HCT116 (cell line): ENCODE measurements at regions not wholly inside any gene's neighbourhood (a gene's known extent, or its start where the extent isn't known, plus 50 kb on each side); places are given as distances from the start of the nearest gene placed in this dataset.

Experiments used
- ATAC-seq: fragments of 200-7000 bp; cut with Tn5 transposase; 2 replicates; pipeline ENCODE4 v1.9.1; 2020; ENCODE audit warnings: mild to moderate bottlenecking, moderate library complexity
- BruUV-seq: library from RNA; stranded (reverse); fragments of 400-500 nt; replicated peaks from 2 replicates; lab custom pipeline; 2021; lab: Mats Ljungman, UMichigan
- CTCF ChIA-PET: fragments of 300-600 bp; sonication (Branson Sonifier 250); formaldehyde crosslinking; loops from one replicate; lab custom pipeline; 2021; ENCODE audit warnings: antibody characterized with exemption; lab: Charles Lee
- POLR2A ChIA-PET: fragments of 300-600, 350-600 bp; sonication (Branson Sonifier 250); formaldehyde crosslinking; loops from one replicate; lab custom pipeline; 2021; ENCODE audit warnings: antibody characterized with exemption; lab: Charles Lee
- RAD21 ChIA-PET, 2 experiments: fragments of 300-600 bp; sonication (Branson Sonifier 250); formaldehyde crosslinking; loops; one replicate each; lab custom pipeline; 2023; ENCODE audit warnings: low total read pairs in 2 of 2; ENCODE audit not compliant: uncharacterized antibody in 2 of 2, unreplicated experiment in 2 of 2, low non-redundant PET in 1 of 2; lab: Charles Lee
- DNase-seq: peaks from one replicate; pipeline ENCODE4 v3.0.0-alpha.2; 2010; ENCODE audit warnings: low read depth, low spot score
- H2AFZ ChIP-seq: fragments of 200-600 bp; shearing (Covaris generic), sonication (generic); 2 replicates; pipeline ENCODE4 v1.6.1; 2017; ENCODE audit warnings: low read depth, mixed run types, mixed read lengths, antibody characterized with exemption, low read length; ENCODE audit not compliant: poor library complexity, severe bottlenecking
- H3K27ac ChIP-seq: 2 replicates; pipeline ENCODE4 v1.5.1; 2012; ENCODE audit warnings: low read depth, low read length
- H3K27me3 ChIP-seq: fragments of 200-600 bp; sonication (generic); 2 replicates; pipeline ENCODE4 v1.6.1; 2016; ENCODE audit warnings: mixed run types, low read length, mixed read lengths; ENCODE audit not compliant: insufficient read depth
- H3K36me3 ChIP-seq, 2 experiments: fragments of 200-500 bp in 1 of 2; fragments of 200-600 bp in 1 of 2; sonication (Bioruptor generic) in 1 of 2; sonication (generic) in 1 of 2; 2 replicates each; pipeline versions ENCODE4 v1.5.1 to v1.6.1; 2014 to 2016; ENCODE audit warnings: low read length in 2 of 2, inconsistent platforms in 1 of 2, mixed read lengths in 1 of 2, mixed run types in 1 of 2; ENCODE audit not compliant: insufficient read depth in 2 of 2, control insufficient read depth in 1 of 2
- H3K4me1 ChIP-seq, 2 experiments: fragments of 200-600 bp in 1 of 2; sonication (generic) in 1 of 2; 2 replicates each; pipeline versions ENCODE4 v1.5.1 to v1.6.1; 2012 to 2017; ENCODE audit warnings: low read length in 2 of 2, inconsistent platforms in 1 of 2, mild to moderate bottlenecking in 1 of 2, mixed read lengths in 1 of 2, mixed run types in 1 of 2, moderate library complexity in 1 of 2; ENCODE audit not compliant: insufficient read depth in 2 of 2, control insufficient read depth in 1 of 2
- H3K4me2 ChIP-seq: fragments of 200-600 bp; sonication (generic); 2 replicates; pipeline ENCODE4 v1.6.1; 2017; ENCODE audit warnings: mixed run types, low read length, mixed read lengths
- H3K4me3 ChIP-seq, 2 experiments: fragments of 200-600 bp in 1 of 2; sonication (generic) in 1 of 2; replicated peaks in 1 of 2; 2 replicates each; pipeline ENCODE4 v1.5.1; 2011 to 2016; ENCODE audit warnings: low read length in 2 of 2, control low read depth in 1 of 2, low read depth in 1 of 2, mild to moderate bottlenecking in 1 of 2, mixed read lengths in 1 of 2, mixed run types in 1 of 2
- H3K79me2 ChIP-seq: fragments of 200-600 bp; sonication (generic); 2 replicates; pipeline ENCODE4 v1.6.1; 2017; ENCODE audit warnings: mild to moderate bottlenecking, mixed run types, low read length, moderate library complexity, mixed read lengths; ENCODE audit not compliant: insufficient read depth
- H3K9ac ChIP-seq: fragments of 200-600 bp; sonication (generic); 2 replicates; pipeline ENCODE4 v1.6.1; 2016; ENCODE audit warnings: low read length, mixed read lengths
- H3K9me2 ChIP-seq: fragments of 200-600 bp; sonication (generic), shearing (Covaris generic); 2 replicates; pipeline ENCODE4 v1.6.1; 2017; ENCODE audit warnings: mixed run types, mild to moderate bottlenecking, moderate library complexity; ENCODE audit not compliant: insufficient read depth
- H3K9me3 ChIP-seq, 2 experiments: fragments of 200-500 bp in 1 of 2; fragments of 200-600 bp in 1 of 2; sonication (Bioruptor generic) in 1 of 2; sonication (generic) in 1 of 2; 2 replicates each; pipeline ENCODE4 v1.6.1; 2014 to 2017; ENCODE audit warnings: low read length in 2 of 2, mixed read lengths in 2 of 2, inconsistent platforms in 1 of 2, low read depth in 1 of 2, mild to moderate bottlenecking in 1 of 2, mixed run types in 1 of 2, moderate library complexity in 1 of 2; ENCODE audit not compliant: control insufficient read depth in 1 of 2, insufficient read depth in 1 of 2
- H4K20me1 ChIP-seq: fragments of 200-600 bp; sonication (generic), shearing (Covaris generic); 2 replicates; pipeline ENCODE4 v1.6.1; 2017; ENCODE audit warnings: mixed run types, mild to moderate bottlenecking, moderate library complexity; ENCODE audit not compliant: insufficient read depth
- CEBPB ChIP-seq: IDR thresholded peaks from 2 replicates; pipeline ENCODE4 v1.6.1; 2012; ENCODE audit warnings: low read depth
- CTCF ChIP-seq, 3 experiments: fragments of 200-600 bp in 1 of 3; sonication (generic) in 1 of 3; IDR thresholded peaks in 2 of 3; conservative IDR thresholded peaks in 1 of 3; 2 replicates each; pipeline ENCODE4 v1.5.1; 2012 to 2017; ENCODE audit warnings: low read depth in 2 of 3, low read length in 2 of 3, antibody characterized with exemption in 1 of 3, borderline replicate concordance in 1 of 3, control low read depth in 1 of 3, mild to moderate bottlenecking in 1 of 3, mixed read lengths in 1 of 3, mixed run types in 1 of 3, moderate library complexity in 1 of 3; ENCODE audit not compliant: insufficient read depth in 1 of 3
- POLR2A ChIP-seq: IDR thresholded peaks from 2 replicates; pipeline ENCODE4 v1.7.0; 2011; ENCODE audit warnings: borderline replicate concordance; ENCODE audit not compliant: insufficient read depth, insufficient read length; ENCODE audit errors: extremely low read depth
- POLR2AphosphoS5 ChIP-seq: IDR thresholded peaks from 2 replicates; pipeline ENCODE4 v1.6.1; 2011; ENCODE audit warnings: mild to moderate bottlenecking, low read depth, low read length, moderate library complexity
- TCF7L2 ChIP-seq: IDR thresholded peaks from 2 replicates; pipeline ENCODE4 v1.7.0; 2011; ENCODE audit warnings: borderline replicate concordance, inconsistent platforms; ENCODE audit not compliant: insufficient read depth, insufficient read length; ENCODE audit errors: extremely low read depth
- ZBTB33 ChIP-seq: IDR thresholded peaks from 2 replicates; pipeline ENCODE4 v1.6.1; 2011; ENCODE audit warnings: mild to moderate bottlenecking, low read length, moderate library complexity; ENCODE audit not compliant: insufficient replicate concordance; ENCODE audit errors: extremely low read depth
- intact Hi-C: fragments of 100-400 bp; cut with micrococcal nuclease; formaldehyde crosslinking; loops from 2 replicates; pipeline ENCODE4 v1.10.0; 2022

- ChIA-PET CTCF (no interaction called here), RAD21 (no interaction called here), POLR2A (no interaction called here)
- Histone ChIP-seq H3K4me3 (no peak overlapping the region), H3K27me3 (no peaks in the 10 kb centered on the region), H2AFZ (no peak overlapping the region), H3K4me1 (no peaks in the 10 kb centered on the region), H4K20me1 (no peaks in the 10 kb centered on the region), H3K36me3 (no peaks in the 10 kb centered on the region), H3K4me2 (no peak overlapping the region), H3K27ac (no peak overlapping the region), H3K79me2 (no peaks in the 10 kb centered on the region), H3K9me2 (no peaks in the 10 kb centered on the region), H3K9ac (no peak overlapping the region), H3K9me3 (no peaks in the 10 kb centered on the region)
- no TSS peak for BruUV-seq
- no peak for ATAC-seq
- TF ChIP-seq CTCF (IDR thresholded peaks at IDR 0.05 in 2 of 3, conservative IDR thresholded peaks at IDR 0.05 in 1 of 3; ENCODE audit: borderline replicate concordance in 1 of 3, insufficient read depth in 1 of 3, low read depth in 2 of 3, low read length in 2 of 3) (no peak), ZBTB33 (no peak), TCF7L2 (no peak), POLR2AphosphoS5 (no peak), POLR2A (no peak), CEBPB (no peak)
- intact Hi-C loops = no loop called here
- no peak for DNase-seq
These were observed 88.3 kb upstream of the E2F7 start for GRCh38 chr12:77153706-77154105.
